WERI-Rb-1 (cell line): ENCODE measurements at regions not wholly inside any gene's neighbourhood (a gene's known extent, or its start where the extent isn't known, plus 50 kb on each side); places are given as distances from the start of the nearest gene placed in this dataset.

ENCODE experiments used
- DNase-seq: peaks from one replicate; pipeline ENCODE4 v3.0.0-alpha.2; 2020
- H3K27ac ChIP-seq: fragments of 250-450 bp; sonication (Bioruptor Pico); 2 replicates; pipeline ENCODE4 v1.5.1; 2020; ENCODE audit warnings: mild to moderate bottlenecking, moderate library complexity
- H3K27me3 ChIP-seq: fragments of 250-450 bp; sonication (Bioruptor Pico); 2 replicates; pipeline ENCODE4 v1.5.1; 2021; ENCODE audit warnings: mild to moderate bottlenecking, low read depth, moderate library complexity; ENCODE audit not compliant: insufficient read depth, severe bottlenecking
- H3K36me3 ChIP-seq: fragments of 250-450 bp; sonication (Bioruptor Pico); 2 replicates; pipeline ENCODE4 v1.5.1; 2020; ENCODE audit warnings: mild to moderate bottlenecking, moderate library complexity
- H3K4me3 ChIP-seq: 2 replicates; pipeline ENCODE4 v1.5.1; 2011; ENCODE audit warnings: low read depth, mild to moderate bottlenecking, control low read depth, low read length
- H3K9me3 ChIP-seq: fragments of 250-450 bp; sonication (Bioruptor Pico); 2 replicates; pipeline ENCODE4 v1.5.1; 2021; ENCODE audit warnings: mild to moderate bottlenecking, moderate library complexity; ENCODE audit not compliant: severe bottlenecking
- TF ChIP-seq, protein P1 (sequence below): IDR thresholded peaks from 2 replicates; pipeline ENCODE4 v1.5.1; 2011; ENCODE audit warnings: low read depth, mild to moderate bottlenecking, control low read depth, inconsistent platforms, low read length

DNA sequence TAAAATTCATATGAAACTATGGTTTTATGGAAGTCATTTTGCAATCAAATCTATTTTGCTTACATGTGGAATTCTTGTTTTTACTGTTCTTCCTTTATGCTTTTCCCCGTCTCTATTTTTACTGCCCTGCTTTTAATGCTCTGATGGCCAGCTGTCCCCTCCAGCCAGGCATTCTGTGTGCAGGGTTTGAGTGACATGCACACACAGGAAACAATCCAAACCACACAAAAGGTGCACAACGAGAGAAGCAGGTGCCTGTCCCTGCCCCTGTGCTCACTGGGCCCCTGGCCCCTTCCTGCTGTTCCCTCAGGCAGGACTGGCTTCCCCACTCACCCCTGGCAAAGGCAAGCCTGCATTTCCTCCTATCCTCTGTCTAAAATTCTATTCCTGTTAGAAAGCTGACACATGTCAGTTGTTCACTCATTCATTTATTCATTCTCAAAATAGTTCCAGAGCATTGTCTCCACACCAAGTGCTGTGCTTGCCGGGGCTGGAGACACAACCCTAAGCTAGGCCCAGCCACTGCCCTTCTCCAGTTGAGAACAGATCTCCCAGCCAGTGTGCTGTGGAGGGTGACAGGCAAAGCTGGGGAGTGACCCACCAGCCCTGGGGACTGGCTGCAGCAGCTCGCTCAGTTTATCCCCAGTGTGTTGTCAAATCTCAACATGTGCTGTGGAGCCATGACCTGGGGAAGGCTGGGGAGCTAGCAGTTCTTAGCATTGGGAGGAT, 346.3 kb downstream of the FBXW7 start:
- H3K4me3 ChIP-seq: no peak overlapping the region
- H3K36me3 ChIP-seq: no peaks in the 10 kb centered on the region
- peaks cover 74% of the 10 kb centered on the region for H3K27me3 ChIP-seq
- H3K27ac ChIP-seq: no peak overlapping the region
- TF ChIP-seq, protein P1, sequence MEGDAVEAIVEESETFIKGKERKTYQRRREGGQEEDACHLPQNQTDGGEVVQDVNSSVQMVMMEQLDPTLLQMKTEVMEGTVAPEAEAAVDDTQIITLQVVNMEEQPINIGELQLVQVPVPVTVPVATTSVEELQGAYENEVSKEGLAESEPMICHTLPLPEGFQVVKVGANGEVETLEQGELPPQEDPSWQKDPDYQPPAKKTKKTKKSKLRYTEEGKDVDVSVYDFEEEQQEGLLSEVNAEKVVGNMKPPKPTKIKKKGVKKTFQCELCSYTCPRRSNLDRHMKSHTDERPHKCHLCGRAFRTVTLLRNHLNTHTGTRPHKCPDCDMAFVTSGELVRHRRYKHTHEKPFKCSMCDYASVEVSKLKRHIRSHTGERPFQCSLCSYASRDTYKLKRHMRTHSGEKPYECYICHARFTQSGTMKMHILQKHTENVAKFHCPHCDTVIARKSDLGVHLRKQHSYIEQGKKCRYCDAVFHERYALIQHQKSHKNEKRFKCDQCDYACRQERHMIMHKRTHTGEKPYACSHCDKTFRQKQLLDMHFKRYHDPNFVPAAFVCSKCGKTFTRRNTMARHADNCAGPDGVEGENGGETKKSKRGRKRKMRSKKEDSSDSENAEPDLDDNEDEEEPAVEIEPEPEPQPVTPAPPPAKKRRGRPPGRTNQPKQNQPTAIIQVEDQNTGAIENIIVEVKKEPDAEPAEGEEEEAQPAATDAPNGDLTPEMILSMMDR: no peak
- no peak for DNase-seq
- peaks cover 2% of the 10 kb centered on the region for H3K9me3 ChIP-seq

DNA sequence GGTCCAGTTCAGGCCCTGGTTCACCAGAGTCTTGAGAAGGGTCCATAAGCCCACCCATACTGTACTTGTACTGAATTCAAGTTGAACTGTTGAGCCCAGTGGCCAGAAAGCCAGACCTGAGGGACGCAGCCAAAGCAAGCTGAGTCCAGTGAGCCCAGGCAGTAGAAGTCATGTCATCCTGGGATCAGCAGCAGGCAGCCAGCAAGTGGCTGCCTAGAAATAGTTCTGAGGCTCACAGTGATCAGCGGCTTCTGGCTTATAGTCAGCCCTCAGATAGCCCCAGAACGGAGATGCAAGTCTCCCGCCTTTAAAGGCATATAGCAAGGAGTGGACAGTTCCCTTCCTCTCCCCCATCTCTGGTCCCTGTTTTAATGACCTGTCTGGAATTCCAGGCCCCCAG, 347.1 kb downstream of the FBXW7 start:
- Histone ChIP-seq H3K9me3 (peaks cover 6% of the 10 kb centered on the region), H3K36me3 (no peaks in the 10 kb centered on the region), H3K27ac (no peak overlapping the region), H3K27me3 (peaks cover 79% of the 10 kb centered on the region), H3K4me3 (no peak overlapping the region)
- DNase-seq: no peak
- TF ChIP-seq, protein P1: no peak

DNA sequence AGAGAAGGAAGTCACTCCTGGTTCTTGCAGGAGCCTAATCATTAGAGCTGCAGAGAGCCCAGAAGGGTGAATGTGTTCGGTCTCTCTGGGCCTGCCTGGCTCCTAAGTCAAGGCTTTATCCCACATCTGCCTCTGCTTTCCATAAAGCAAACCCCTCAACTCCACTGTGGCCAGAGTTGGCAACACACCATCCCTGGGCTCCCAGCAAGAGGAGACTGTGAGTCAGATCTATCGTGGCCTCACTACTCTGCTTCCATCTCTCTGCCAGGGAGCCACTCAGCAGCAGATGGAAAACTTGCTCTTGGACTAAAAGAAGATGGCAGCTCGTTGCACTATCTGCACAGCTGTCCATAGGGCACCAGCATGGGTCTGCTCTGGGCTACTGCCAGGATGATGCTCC, 348.2 kb downstream of the FBXW7 start:
- Histone ChIP-seq H3K4me3 (no peak overlapping the region), H3K27me3 (peaks cover 75% of the 10 kb centered on the region), H3K36me3 (no peaks in the 10 kb centered on the region), H3K27ac (no peak overlapping the region), H3K9me3 (peaks cover 6% of the 10 kb centered on the region)
- DNase-seq: no peak
- TF ChIP-seq, protein P1: no peak

DNA sequence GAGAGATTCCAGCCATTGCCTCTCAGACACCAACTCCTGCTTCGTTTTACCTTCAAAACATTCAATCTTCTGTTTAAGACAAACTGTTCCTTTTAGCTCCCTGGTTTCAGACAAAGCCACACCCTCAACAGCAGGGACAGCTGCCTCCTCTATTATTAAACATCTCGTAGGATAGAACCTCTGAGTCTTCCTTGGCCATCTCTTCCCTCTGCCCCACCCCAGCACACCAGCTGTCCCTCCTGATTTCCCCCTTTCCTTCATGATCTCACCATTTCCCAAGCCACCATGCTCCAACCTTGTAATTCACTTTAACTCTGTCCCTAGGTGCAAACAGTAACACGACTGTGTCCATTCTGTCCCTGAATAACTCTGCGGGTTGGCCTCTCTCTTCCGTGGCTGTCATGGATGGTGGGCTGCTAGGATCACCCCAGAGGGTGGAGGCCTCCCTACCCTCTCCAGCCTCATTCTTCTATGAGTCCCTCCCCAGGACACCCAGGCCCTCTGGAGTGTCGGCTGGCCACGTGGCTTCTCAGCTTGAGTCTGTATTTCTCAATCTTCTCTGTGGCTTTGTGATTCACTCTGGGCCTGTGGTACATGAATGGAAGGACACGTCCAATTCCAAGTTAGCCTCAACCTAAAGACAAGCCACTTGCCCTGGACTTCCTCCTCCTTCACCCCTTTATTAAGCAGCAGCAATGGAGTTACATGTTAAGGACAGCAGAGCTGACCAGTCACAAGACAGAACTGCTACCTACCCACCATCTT, 349.9 kb downstream of the FBXW7 start:
- TF ChIP-seq, protein P1: no peak
- H3K27ac ChIP-seq: no peak overlapping the region
- no peaks in the 10 kb centered on the region for H3K36me3 ChIP-seq
- DNase-seq: no peak
- H3K27me3 ChIP-seq: peaks cover 73% of the 10 kb centered on the region
- peaks cover 6% of the 10 kb centered on the region for H3K9me3 ChIP-seq
- H3K4me3 ChIP-seq: no peak overlapping the region

DNA sequence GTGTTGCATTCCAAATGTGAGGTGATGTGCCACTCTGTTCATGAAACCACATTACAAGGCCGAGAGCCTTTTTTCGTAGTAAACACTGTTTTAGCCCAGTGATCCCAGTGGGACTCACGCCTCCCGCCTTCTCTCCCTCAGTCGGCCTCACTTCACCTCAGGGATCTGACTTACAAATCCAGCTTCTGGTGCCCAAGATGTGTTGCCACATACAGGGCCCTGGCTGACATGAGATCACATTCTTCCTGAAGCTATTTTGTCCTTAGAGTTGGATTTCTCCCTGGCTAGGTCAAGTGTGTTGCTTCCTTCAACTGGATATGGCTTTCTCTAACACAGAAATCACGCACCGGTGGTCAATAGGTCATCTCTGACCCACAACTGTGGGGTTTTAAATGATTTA, 354.7 kb downstream of the FBXW7 start:
- no peak overlapping the region for H3K4me3 ChIP-seq
- H3K9me3 ChIP-seq: peaks cover 6% of the 10 kb centered on the region
- TF ChIP-seq, protein P1: no peak
- H3K36me3 ChIP-seq: no peaks in the 10 kb centered on the region
- peaks cover 87% of the 10 kb centered on the region for H3K27me3 ChIP-seq
- no peak for DNase-seq
- no peak overlapping the region for H3K27ac ChIP-seq
